Left ventricle myocardium superior (tissue), 1 donor: ENCODE measurements at regions not wholly inside any gene's neighbourhood (a gene's known extent, or its start where the extent isn't known, plus 50 kb on each side); places are given as distances from the start of the nearest gene placed in this dataset.
"Not testable (repeated sequence)": the region's sequence is repeated elsewhere in the genome, so short reads cannot be mapped to it uniquely, and the experiment has no call there.

Source experiments
- ATAC-seq: fragments of 200-7000 bp; cut with Tn5 transposase; one replicate; pipeline ENCODE4 v1.9.1; 2020; ENCODE audit warnings: mild to moderate bottlenecking, moderate library complexity
- DNase-seq: peaks from one replicate; pipeline ENCODE4 v3.0.0-alpha.2; 2020
- intact Hi-C: fragments of 100-400 bp; cut with micrococcal nuclease; formaldehyde crosslinking; loops from one replicate; pipeline ENCODE4 v1.11.0; 2022
- donor health status: DM: no; HTN: yes; CAD: no; lungs with severe emphysema.

DNA sequence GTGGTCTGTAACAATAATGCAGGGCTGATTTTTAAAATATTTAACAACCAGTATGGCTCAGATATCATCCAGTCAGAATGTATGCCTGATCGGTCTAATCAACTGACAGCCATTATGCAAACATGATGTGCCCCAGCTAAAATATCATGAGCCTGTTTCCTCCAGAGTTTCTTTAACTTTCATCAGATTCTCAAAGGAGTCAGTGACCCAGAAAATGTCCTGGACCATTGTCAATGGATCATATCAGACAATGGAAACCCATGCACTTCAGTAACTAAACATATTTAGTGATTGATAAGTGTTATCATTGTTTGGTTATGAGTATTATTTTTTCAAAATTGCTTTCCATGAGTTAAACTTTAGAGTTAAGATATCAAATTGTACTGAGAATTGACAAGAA lies 173.5 kb downstream of the LMBRD1 start:
- no peak for ATAC-seq
- no peak for DNase-seq
- intact Hi-C loops = no loop called here

DNA sequence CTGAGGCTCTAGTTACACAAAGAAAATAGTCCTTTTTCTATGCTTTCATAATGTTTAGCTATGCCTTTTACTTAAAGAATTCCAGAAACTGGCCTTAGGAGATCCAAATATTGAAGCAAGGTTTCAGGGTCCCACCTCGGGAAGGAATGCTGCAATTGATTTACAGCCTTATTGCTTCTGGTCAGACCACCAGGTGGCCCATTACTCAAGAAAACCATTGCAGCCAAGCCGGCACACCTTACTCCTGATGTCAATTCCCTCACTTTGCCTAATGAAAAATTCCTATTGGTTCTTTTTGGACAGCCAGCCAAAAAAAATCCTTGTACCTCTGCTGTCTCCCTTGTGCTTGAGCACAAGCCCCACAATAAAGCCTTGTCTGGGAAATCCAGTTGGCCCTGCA lies 173.9 kb downstream of the LMBRD1 start:
- DNase-seq (no peak), ATAC-seq (no peak)
- intact Hi-C loops = no loop called here

DNA sequence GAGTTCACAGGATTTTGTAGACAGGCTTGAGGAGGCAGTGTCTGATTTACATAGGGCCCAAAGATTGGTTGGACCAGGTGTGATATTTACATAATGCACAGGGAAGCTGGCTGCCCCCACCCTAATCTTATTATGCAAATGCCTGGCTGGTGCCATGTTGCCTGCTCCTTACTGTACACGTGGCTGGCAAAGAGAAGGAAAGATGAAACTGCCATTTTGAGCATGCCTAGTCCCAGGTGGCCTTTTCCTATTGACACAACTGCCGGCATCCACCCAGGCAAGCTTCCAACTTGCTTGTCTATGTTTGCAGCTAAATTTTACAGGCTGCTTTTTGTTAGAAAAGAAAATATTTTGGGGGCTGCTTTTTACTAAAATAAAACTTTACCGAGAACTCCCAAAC lies 174.6 kb downstream of the LMBRD1 start:
- intact Hi-C loops = no loop called here
- ATAC-seq (no peak), DNase-seq (no peak)

DNA sequence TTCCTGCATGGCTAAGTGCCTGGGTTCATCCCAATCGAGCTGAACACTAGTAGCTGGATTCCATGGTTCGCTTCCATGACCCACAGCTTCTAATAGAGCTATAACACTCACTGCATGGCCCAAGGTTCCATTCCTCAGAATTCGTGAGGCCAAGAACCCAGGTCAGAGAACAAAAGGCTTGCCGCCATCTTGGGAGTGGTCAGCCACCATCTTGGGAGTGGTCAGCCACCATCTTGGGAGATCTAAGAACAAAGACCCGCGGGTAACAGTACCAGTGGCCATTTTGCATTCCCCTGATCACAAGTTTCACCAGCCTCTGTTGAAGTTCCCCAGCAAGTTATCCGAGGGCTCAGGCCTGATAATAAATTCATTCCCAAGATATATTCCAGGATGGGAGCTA lies 179.6 kb downstream of the LMBRD1 start:
- ATAC-seq (no peak), DNase-seq (no peak)
- intact Hi-C loops = no loop called here

DNA sequence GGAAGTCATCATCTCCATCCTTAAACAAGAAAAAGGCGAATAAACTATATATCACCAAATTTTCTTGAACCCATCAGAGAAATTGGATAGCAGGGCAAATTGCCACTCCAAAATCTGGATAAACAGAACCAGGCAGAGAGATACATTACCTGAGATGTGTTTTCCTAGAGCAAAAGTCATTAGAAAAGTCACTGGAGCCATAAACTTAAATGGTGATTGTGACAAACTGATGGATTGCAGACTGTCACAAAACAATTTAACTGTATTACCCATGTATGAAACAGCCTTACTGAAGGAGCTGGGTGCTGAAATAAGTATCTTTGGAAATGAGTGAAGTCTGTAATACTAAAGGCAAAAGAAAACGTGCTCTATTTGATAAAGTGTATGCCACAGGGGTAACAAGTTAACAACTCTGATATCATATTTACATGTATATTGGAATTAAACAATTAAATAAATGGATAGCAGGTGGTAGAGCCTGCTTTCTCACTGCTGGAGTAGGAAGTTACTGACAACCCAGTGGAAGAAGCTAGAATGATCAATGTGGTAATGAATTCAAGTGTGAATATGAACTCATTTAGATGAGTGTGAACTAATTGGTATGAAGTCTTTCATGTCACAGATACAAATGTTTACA lies 186.9 kb downstream of the LMBRD1 start:
- ATAC-seq (no peak), DNase-seq (no peak)
- intact Hi-C loops = no loop called here

DNA sequence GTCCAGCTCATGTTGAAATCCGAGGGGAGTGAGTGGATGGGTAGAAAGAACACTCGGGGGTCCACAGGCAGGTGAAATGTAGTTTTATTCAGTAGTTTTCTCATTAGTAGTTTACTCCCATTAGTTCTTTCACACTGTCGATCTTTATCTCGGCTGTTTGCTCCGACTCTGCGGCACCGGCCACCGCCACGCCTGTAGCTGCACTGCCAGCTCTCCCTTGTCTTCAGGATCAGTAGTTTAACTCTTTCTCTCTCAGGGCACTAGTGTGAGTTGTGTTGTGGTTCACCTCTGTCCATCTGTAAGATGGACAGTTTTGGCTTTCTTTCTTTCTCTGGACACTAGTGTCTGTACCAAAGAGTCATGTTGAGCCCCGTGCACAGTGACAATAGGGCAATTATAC lies 195.7 kb downstream of the LMBRD1 start:
- intact Hi-C loops = no loop called here
- DNase-seq (no peak), ATAC-seq (no peak)

DNA sequence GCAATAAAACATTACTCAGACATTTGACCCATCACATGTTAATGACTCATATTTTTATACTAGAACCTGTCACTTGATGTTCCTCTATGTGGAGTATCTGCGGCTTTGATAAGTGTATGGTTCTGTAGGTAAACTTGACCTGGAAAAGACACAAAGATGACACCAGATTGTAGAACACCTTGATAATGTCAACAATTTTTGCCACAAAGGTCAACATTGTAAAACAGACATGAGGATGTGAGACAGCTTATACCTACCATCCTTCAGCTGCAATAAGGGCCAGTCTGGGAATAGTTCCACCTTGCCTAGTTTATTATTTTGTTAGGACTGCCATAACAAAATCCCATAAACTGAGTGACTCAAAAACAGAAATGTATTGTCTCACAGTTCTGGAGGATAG lies 202.4 kb downstream of the LMBRD1 start:
- intact Hi-C loops = no loop called here
- ATAC-seq = no peak
- no peak for DNase-seq

DNA sequence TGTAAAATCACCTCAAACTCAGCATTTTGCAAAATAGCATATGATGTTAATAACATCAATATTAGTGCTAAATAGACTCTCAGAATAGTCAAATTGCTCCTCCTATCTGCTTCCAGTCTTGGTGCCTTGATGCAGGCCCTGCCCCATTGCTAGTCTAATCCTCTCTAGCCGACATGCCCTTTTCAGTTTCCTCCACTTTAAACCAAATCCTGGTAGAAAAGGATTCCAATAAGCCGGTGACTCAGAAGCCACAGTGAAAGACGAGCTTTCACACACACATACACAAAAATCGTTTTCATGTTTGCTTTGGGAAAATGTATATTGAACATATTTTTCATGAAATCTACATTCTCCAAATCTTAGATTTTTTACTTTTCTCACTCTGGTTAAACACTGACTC lies 203.1 kb downstream of the LMBRD1 start:
- no peak for DNase-seq
- intact Hi-C loops = no loop called here
- ATAC-seq = no peak

DNA sequence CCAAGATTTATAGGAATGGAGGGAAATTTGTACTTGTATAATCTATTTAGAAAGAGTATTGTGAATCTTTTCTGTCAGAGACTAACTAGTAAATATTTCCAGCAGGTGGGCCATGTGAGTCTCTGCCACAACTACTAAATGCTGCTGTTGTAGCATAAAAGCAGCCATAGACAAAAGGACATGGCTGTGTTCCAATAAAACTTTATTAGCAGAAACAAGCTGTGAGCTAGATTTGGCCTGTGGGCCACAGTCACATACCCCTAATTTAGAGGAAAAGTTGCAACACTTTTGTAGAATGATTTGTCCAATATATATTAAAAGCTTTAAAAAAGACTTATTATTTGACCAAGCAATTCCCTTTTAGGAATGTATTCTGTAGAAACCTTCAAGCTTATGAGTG lies 207.2 kb downstream of the LMBRD1 start:
- DNase-seq (no peak), ATAC-seq (no peak)
- intact Hi-C loops = no loop called here

DNA sequence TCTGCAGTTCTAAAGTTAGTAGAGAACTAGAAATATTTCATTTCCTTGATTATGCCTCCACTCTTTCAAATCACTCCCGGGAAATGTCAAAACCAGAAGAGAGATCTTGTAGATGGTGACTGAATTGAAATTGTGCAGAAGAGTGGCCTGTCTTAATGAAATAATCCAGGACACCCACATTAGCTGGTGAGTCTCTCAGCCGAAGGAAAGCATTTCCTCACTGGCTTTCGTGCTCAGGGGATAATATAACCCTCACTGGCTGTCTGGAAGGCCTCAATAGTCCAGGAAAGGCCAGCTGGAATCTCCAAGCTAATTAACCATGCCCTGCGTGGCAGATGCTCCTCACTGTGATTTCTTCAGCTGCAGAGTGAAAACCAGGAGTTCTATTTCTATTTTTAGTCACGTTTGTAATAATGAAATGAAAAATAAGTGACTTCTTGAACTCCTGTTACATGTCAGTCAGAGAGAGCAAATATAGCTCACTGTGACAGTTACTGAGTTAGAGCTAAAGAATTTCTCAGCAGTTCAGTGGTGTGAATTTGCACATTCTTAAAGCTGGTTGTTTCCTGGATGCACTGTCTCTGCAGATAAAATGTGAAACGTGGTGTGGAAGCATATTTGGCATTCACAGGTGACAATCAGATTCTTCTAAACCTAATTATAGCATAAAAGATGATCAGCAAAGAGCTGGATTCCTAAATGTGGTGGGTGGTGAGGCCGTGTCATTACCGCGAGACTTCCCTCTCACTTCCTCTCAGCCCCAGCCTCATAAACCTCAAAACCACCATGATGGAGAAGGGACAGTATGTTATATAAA lies 211.7 kb downstream of the LMBRD1 start:
- ATAC-seq = peak; percentile 51
- intact Hi-C loops = no loop called here
- no peak for DNase-seq

DNA sequence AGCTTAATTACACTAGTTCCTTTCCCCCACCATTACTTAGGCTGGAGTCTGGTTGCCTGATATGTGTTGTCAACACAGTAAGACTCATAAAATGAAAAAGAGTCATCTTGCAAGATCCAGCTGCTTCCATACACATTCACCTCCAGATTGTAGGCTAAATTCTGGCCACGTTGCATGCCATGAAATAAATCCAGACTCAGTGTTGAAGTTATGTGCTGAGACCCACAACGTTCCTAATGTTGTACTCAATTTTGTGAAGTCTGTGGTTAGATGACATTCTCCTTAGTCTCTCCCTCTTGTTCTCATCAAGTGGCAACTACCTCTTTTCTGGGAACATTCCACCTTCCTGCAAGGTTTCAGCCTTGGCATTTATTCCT lies 212.3 kb downstream of the LMBRD1 start:
- intact Hi-C loops = no loop called here
- ATAC-seq = no peak
- no peak for DNase-seq

DNA sequence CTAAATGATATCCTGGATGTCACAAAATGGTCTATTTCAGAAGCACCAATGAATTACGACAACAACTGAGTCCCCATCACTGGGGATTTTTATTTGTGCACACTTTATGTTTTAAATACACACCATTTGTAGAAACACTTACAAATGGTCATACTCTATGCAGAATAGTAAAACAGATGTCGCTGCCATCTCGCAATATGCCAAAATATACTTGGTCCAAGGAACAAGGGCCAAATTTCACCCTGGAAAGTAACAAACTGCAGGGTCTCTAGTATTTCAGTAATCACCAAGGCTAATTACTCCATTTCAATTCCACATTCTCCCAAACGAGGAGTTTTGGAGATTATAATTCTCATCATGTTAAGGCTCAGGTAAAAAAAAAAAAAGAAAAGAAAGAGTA lies 215.2 kb downstream of the LMBRD1 start:
- ATAC-seq (no peak), DNase-seq (no peak)
- intact Hi-C loops = no loop called here

DNA sequence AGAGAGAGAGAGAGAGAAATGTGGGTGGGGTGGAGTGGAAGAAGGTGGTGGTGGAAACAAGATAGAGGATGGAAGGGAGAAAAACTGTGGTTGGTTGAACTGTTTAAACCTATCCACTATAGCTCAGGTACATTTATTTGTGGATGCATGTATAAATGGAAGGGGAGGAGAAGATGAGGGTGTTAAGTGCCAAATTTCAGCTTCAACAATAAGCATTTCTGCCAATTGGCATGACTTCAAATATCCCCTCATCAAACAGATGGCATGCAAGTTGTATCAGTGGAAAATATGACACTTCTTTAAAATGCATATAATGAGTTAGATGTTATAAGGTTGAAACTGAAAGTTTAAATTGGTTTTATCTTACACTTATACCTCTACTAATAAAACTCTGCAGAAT lies 216.1 kb downstream of the LMBRD1 start:
- ATAC-seq (no peak), DNase-seq (no peak)
- intact Hi-C loops = no loop called here

DNA sequence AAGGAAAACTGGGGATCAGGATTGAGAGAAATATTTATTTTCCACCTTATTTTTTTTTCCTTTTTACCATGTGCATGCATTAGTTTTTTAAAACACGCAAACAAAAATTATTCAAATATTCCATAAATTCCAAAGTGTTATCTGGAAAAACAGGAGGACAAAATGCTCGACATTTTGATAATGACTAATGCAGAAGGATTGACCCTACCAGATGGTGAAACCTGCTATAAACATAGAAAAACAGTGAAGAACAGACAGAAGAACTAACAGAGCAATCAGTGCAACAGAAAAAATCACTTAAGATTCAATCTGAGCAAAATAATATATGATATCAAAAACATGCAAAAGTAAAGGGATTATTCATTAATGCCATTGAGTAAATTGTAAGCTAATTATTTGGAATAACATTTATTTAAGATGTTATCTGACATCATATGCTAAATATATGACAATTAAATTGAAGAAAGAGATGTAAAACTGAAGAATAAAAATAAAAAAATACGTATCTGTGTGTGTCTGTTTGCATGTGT lies 218.4 kb downstream of the LMBRD1 start:
- no peak for DNase-seq
- intact Hi-C loops = no loop called here

DNA sequence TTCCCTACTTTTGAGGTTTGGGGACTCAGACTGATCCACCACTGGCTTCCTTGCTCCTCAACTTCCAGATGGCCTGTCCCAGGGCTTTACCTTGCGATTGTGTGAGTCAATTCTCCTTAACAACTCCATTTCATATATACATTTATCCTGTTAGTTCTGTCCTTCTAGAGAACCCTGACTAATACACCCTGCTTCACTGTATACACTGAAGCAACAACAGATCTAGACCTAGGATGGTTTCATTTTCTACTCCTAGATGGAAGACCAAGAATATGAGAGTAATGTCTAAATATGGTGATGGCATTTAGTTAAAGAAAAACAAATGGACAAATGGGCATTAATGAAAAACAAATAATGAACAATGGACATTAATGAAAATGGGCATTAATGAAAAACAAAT lies 225.6 kb downstream of the LMBRD1 start:
- no peak for DNase-seq
- intact Hi-C loops = no loop called here

More for the DNA sequence above, 218.4 kb downstream of the LMBRD1 start:
- no peak for ATAC-seq

DNA sequence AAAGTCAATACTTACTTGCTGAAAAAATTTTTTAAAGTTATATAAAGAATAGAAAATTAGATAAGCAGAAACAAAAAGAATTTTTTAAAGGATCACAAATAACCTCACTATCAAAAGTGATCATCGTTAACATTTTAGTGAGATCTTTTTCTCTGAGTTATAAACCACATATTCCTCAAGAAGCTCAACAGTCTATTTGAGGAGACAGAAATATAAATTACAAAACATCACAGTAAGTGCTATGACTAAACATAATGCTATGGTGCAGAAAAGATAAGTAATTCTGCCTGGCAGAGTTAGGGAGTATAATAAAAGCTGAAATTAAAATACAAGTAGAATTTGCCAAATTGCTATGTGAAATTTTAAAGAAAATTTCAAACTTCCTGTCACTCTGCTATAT lies 226.7 kb downstream of the LMBRD1 start:
- no peak for DNase-seq
- intact Hi-C loops = no loop called here
- no peak for ATAC-seq

More for the DNA sequence above, 225.6 kb downstream of the LMBRD1 start:
- ATAC-seq = no peak

DNA sequence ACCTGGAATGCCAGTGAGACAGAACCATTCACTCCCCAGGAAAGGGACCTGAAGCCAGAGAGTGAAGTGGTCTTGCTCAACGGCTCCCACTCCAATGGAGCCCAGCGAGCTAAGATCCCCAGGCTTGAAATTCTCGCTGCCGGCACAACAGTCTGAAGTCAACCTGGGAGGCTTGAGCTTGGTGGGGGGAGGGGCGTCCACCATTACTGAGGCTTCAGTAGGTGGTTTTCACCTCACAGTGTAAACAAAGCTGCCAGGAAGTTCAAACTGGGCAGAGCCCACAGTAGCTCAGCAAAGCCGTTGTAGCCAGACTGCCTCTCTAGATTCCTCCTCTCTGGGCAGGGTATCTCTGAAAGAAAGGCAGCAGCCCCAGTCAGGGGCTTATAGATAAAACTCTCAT lies 236.2 kb downstream of the LMBRD1 start:
- DNase-seq, ATAC-seq, intact Hi-C loops: not testable (repeated sequence)

DNA sequence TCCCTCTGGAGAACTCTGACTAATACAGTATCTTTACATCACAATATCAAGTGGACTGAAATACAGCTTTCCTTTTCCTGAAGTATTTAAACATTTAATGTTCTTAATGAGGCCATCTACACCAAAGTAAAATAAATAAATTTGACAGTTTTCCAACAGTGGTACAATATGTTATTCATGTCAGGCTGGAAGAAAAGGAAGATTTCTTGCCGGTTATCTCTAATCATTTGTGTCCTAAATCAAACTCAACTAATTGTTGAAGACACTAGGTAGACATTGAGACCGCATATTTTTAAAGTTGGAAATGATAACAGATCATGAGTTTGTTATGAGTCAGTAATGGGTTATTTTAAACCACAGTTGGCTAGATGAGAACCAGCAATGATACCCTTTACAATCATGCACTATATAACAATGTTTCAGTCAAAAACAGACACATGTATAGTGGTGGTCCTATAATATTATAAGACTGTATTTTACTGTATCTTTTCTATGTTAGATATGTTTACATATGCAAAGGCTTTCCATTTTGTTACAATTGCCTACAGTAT lies 241.6 kb downstream of the LMBRD1 start:
- no peak for DNase-seq
- intact Hi-C loops = no loop called here
- ATAC-seq = no peak

DNA sequence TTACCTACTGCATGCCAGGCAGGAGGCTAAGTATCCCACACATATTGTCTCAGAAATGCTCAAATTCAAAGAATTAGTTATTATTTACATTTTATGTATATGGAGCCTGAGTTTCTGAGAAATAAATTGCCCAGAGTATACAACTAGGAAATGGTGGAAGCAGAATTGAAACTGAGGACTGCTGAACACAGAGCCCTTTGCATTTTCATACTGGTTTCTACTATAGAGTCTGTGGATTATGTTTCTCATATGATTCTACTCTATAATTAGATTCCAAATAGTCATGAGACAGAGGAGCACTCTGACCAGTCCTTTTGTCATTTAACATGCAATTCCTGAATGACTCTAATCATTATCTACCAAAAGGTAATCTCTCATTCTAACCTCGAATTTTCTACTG lies 254.3 kb downstream of the LMBRD1 start:
- ATAC-seq = no peak
- intact Hi-C loops = no loop called here
- no peak for DNase-seq

DNA sequence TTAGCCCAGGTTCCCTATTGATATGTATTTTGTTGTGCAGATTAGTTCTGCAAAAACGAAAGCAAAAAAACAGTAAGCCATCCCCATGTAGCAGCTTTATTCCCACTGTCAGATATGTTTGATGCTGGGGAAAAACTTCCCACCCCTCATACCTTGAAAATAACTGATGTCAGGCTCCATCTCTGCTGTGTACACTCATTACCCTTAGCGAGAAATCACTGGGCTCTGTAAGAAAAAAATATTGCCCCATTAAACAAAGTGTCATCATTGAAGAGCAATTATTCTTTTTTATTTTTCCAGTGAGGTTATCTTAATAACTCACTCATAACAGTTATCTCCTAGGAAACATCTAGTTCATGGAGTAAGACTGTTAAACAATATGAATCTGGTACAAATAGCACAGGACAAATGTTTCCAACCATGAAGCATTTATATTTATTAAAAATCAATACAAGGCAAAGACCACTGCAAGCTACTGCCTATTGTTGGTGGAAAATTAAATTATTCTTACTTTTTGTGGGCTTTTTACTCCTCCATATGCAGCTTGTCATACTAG lies 268.8 kb downstream of the LMBRD1 start:
- intact Hi-C loops = no loop called here
- ATAC-seq (no peak), DNase-seq (no peak)
